ENCODE measurements at regions not wholly inside any gene's neighbourhood (a gene's known extent, or its start where the extent isn't known, plus 50 kb on each side); places are given as distances from the start of the nearest gene placed in this dataset.
"Not testable (repeated sequence)": the region's sequence is repeated elsewhere in the genome, so short reads cannot be mapped to it uniquely, and the experiment has no call there.

DNA sequence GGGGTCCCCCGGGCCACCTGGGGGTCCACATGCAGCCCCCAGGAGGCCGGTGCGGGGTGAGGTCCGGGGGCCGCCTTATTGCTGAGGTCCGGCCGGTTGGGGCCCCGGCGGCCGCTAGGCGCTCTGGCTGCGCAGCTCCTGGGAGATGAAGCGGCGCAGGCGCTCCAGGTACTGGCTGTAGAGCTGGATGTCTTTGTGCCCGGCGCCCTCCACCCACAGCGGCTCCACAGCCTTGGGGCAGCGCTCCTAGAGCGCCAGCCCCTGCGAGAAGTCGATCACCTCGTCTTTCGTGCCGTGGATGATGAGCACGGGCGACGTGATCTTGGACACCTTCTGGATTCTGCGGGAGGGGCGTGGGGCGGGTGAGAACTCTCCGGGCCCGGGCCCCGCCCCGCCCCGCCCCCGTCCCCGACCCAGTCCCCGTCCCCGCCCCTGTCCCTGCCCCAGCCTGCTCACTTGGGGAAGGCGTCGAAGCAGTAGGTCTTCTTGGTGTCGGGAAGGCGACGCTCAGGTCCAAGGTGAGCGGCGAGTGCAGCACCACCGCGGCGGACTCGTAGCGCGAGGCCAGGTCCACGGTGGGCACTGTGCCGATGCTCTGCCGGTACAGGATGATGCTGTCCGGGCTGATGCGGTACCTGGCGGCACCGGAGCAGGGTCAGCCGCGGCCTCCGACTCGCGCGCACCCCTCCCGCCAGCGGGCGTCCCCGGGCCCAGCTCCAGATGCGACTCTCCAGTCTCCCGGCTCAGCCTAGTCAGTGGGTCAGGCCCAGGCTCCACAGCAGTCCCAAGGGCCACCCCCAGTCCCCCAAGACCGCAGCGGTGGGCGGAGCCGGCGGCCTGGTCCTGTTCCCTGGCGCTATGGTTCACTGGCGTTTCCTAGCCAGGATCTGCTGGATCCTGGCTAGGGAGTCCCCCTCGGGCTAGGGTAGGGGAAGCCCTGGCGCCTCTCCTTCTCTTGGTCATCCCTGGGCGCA is 89.4 kb upstream of the GOLGA6L1 start:
- H3K4me3 ChIP-seq (ENCODE audit: insufficient read depth, low read depth, low read length), result peak overlapping the region; percentile 13
- H3K36me3 ChIP-seq (ENCODE audit: control insufficient read depth, insufficient read depth, low read length), result not testable (repeated sequence)
- 50 to 57% methylated on average over 43 to 44 of the region's 82 CpGs for WGBS, 2 experiments

GRCh38 chr15:23209452-23209851 is 72.8 kb upstream of the GOLGA6L1 start:
- H3K27me3 ChIP-seq (ENCODE audit: control insufficient read depth, insufficient read depth, low read length, poor library complexity, severe bottlenecking); H3K36me3 ChIP-seq (ENCODE audit: control insufficient read depth, insufficient read depth, low read length); H3K9me3 ChIP-seq (ENCODE audit: control insufficient read depth, low read length); H3K27ac ChIP-seq (ENCODE audit: insufficient read depth, low read depth, low read length, poor library complexity, severe bottlenecking); H3K4me3 ChIP-seq (ENCODE audit: insufficient read depth, low read depth, low read length); H3K4me1 ChIP-seq (ENCODE audit: control insufficient read depth, insufficient read depth, low read length): not testable (repeated sequence)
- 68 to 72% methylated on average over 4 of the region's 4 CpGs for WGBS, 2 experiments

More for the DNA sequence above, 89.4 kb upstream of the GOLGA6L1 start:
- not testable (repeated sequence) for H3K27me3 ChIP-seq (ENCODE audit: control insufficient read depth, insufficient read depth, low read length, poor library complexity, severe bottlenecking); H3K27ac ChIP-seq (ENCODE audit: insufficient read depth, low read depth, low read length, poor library complexity, severe bottlenecking); H3K4me1 ChIP-seq (ENCODE audit: control insufficient read depth, insufficient read depth, low read length); H3K9me3 ChIP-seq (ENCODE audit: control insufficient read depth, low read length)

DNA sequence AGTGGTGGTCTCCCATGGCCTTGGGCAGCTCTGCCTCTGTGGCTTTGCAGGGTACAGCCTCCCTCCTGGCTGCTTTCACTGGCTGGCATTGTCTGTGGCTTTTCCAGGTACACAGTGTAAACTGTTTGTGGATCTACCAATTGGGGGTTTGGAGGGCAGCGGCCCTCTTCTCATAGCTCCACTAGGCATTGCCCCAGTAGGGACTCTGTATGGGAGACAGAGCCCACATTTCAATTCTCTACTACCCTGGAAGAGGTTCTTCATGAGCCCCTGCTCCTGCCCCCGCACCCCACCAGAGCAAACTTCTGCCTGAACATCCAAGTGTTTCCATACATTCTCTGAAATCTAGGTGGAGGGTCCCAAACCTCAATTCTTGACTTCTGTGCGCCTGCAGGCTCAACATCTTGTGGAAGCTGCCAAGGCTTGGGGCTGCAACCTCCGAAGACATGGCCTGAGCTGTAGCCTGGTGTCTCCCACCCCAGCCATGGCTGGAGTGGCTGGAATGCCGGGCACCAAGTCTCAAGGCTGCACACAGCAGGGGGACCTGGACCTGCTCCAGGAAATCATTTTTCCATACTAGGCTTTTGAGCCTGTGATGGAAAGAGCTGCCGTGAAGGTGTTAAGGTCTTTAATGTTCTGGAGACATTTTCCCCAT is 63.3 kb upstream of the GOLGA6L1 start:
- H3K36me3 ChIP-seq (ENCODE audit: control insufficient read depth, insufficient read depth, low read length); H3K4me3 ChIP-seq (ENCODE audit: insufficient read depth, low read depth, low read length); H3K9me3 ChIP-seq (ENCODE audit: control insufficient read depth, low read length); H3K27me3 ChIP-seq (ENCODE audit: control insufficient read depth, insufficient read depth, low read length, poor library complexity, severe bottlenecking); H3K4me1 ChIP-seq (ENCODE audit: control insufficient read depth, insufficient read depth, low read length); H3K27ac ChIP-seq (ENCODE audit: insufficient read depth, low read depth, low read length, poor library complexity, severe bottlenecking): not testable (repeated sequence)
- WGBS, 2 experiments, result 61 to 70% methylated on average over 3 of the region's 6 CpGs

DNA sequence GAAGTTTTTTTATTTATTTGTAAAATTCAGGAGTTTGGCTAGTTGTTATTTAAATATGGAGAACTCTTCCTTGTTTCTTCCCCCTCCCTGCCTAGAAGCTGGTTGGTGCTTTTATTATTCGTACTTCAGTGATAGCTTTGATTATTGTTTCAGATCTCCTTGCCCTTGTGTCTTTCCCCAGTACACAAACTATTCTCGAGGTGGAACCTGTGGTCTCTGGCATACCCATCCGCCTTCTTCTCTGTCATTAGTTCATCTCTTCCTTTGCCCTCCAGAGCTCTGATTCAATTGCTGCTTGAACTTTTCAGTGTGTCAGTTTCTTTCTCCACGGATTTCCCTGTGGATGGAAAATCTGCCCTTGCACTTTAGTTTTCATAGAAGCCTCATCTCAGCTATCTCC is 61.8 kb upstream of the GOLGA6L1 start:
- not testable (repeated sequence) for H3K36me3 ChIP-seq (ENCODE audit: control insufficient read depth, insufficient read depth, low read length); H3K27ac ChIP-seq (ENCODE audit: insufficient read depth, low read depth, low read length, poor library complexity, severe bottlenecking); H3K4me3 ChIP-seq (ENCODE audit: insufficient read depth, low read depth, low read length); H3K27me3 ChIP-seq (ENCODE audit: control insufficient read depth, insufficient read depth, low read length, poor library complexity, severe bottlenecking); H3K9me3 ChIP-seq (ENCODE audit: control insufficient read depth, low read length); H3K4me1 ChIP-seq (ENCODE audit: control insufficient read depth, insufficient read depth, low read length)
- 68 to 70% methylated on average over 2 of the region's 4 CpGs for WGBS, 2 experiments

GRCh38 chr15:23192313-23192712 is 55.7 kb upstream of the GOLGA6L1 start:
- no CpG with 5 or more reads among the region's 1 CpG for WGBS, 2 experiments
- not testable (repeated sequence) for H3K4me1 ChIP-seq (ENCODE audit: control insufficient read depth, insufficient read depth, low read length); H3K36me3 ChIP-seq (ENCODE audit: control insufficient read depth, insufficient read depth, low read length); H3K27ac ChIP-seq (ENCODE audit: insufficient read depth, low read depth, low read length, poor library complexity, severe bottlenecking); H3K27me3 ChIP-seq (ENCODE audit: control insufficient read depth, insufficient read depth, low read length, poor library complexity, severe bottlenecking); H3K9me3 ChIP-seq (ENCODE audit: control insufficient read depth, low read length); H3K4me3 ChIP-seq (ENCODE audit: insufficient read depth, low read depth, low read length)
